NOMO-1 (cell line): ENCODE measurements at regions not wholly inside any gene's neighbourhood (a gene's known extent, or its start where the extent isn't known, plus 50 kb on each side); places are given as distances from the start of the nearest gene placed in this dataset.

Experiments used
- DNase-seq, 2 experiments: peaks; one replicate each; lab custom pipeline; 2025; ENCODE audit not compliant: unreplicated experiment in 2 of 2; lab: John Stamatoyannopoulos, UW

DNA sequence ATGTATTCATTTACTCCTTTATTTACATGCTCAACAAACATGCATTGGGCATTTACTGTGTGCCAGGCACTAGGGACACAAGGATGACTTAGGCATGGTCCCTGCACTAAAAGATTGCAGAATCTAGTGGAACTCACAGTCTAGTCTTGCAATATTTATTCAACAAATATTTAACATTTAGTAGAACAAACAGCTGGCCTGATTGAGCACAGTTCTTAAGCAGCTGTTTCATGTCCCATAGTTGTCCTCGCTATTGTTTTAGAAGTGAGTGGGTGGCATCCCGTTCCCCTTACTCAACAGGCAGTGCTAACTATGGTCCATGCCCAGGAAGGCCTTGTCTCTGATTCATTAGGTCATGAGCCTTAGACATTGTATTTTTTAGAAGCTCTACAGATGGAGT lies 459.9 kb upstream of the CADM1 start:
- DNase-seq = no peak

GRCh38 chr11:115963156-115963555 lies 458.9 kb upstream of the CADM1 start:
- no peak for DNase-seq

- no peak for DNase-seq
Measured at GRCh38 chr11:115961159-115962003, 457.2 kb upstream of the CADM1 start.

DNA sequence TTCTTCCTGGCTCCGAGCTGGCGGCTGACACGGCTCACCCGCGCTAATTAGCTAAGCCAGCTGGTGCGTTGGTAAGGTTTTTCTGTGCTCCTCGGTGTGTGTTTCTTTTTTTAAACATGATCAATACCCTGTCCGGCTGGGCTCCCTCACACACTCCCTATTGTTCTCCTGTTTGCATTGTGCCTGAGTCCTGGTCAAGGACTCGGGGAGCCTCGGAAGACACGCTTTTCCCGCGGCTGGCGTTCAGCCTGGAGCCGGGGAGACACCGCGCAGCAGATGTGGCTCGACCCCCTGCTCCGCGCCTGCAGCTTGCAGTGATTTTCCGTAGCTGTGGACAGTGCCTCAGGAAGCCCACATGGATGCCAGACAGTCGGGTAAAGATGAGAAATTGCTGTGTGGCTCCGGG lies 454.9 kb upstream of the CADM1 start:
- DNase-seq = no peak

DNA sequence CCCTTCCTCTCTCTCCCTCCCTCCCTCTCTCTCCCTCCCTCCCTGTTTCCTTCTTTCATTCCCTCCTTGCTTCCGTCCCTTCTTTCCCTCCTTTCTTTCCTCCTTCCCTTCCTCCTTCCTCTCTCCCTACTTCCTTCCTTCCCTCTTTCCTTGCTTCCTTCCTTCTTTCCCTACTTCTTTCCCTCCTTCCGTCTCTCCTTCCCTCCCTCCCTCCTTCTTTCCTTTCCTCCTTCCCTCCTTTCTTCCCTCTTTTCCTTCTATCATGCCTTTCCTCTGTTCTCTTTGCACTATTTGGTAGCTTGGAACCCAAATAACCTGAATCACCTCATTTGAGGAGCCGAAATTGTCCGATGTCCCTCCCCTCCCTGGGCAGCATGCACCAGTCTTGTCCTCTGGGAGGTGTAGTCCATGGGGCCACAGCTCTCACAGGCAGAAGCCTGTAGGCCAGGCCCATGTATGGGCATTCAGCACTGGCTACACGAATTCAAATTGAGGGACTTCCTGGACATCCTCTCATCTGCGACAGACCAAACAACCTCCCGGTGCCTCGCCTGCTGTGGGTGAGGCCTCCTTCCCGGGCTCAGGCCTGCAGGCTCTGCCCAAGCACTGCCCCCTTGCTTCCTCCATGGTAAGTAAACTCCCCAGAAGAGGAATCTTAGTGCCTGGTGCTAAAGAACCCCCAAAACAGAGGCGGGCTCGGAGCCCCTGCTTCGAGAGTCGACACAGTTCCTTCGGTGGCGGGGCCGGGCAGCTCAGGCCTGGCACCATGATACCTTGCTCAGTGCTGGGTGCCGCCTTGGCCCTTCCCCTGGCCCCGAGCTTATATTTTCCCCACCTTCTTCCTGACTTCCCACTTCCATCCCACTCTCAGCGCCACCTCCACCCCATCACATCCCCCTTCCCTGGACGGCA lies 454.1 kb upstream of the CADM1 start:
- DNase-seq = no peak

DNA sequence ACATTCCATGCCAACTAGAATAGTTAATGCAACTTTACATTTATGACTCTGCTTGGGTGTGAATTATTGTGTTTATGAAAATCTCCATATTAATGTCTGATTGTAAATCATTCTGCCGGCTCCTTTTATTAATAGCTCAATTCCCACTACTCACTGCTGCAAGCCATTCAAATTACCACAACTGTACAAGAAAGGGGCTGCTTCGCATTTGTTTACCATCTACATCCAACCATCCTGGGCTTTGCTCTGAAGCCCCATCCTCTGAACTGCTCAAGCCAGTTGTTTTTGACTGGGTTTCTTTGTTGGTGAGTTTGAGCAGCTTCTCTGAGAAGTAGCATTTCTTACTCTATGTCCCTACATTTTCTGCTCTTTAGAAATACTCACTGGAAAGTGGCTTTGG lies 451.6 kb upstream of the CADM1 start:
- DNase-seq = no peak

- DNase-seq = no peak
Measured at GRCh38 chr11:115950660-115951059, 446.4 kb upstream of the CADM1 start.

GRCh38 chr11:115944596-115944995 lies 440.4 kb upstream of the CADM1 start:
- no peak for DNase-seq

- no peak for DNase-seq
Measured at GRCh38 chr11:115942011-115942410, 437.8 kb upstream of the CADM1 start.

GRCh38 chr11:115941481-115941993 lies 437.3 kb upstream of the CADM1 start:
- DNase-seq = peak; percentile 91 to 97

GRCh38 chr11:115941044-115941443 lies 436.8 kb upstream of the CADM1 start:
- DNase-seq = no peak

DNA sequence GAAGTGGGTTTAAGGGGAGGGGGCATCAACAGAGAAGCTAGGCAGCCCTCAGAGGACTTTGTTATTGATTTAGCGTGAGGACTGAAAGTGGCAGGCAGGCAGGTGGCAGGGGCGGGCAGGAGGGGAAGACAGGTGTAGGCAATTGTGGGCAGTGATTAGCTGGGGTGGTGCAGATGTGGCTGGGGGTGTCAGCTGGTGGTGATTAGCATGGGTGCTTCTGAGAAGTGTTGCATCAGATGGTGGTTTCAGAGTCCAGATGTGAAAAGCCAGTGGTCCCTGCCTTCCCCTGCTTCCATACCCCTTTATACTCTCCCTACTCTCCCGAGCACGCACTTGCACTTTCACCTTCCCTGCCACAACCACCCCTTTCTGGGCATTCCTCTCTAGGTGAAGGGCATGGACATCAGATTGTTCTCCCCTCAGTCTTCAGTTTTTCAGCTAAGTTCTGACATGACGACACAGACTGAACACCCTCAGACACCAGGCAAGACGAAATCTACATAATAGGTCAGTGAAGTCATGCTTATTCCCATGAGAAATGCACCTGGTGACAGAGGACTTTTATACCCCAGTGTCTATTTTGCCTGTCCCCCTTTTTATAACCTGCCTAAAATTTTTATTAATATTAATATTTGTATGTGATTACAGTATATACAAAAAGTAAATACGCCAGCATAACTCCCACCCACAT lies 435.7 kb upstream of the CADM1 start:
- no peak for DNase-seq

DNA sequence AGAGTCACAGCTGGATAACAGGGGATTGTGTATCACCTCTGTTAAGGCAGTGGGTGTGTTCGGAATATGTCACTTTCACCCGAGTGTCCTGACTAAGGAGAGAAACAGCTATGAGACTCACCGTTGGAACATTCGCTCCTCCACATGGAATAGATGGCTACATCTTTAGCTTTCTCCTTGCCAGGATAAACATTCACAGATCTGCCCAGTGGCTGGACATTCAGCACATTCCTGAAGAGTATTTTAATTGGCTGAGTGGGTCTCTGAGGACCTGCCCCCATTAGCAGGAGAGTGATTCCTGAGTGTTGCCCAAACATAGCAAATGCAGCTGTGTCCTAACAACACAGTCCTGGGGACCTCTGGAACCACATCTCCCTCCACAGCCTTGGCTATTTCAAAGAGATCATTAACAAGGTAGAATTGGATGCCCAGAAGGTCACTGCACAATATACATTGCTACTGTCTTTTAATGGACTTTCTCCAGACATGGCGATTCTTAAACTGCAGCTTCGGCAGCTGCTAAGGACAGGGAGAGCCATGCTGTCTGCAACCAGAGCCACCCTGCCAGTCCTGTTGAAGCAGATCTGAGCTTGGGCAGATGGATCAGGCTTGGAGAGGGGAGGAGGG lies 435.0 kb upstream of the CADM1 start:
- DNase-seq = no peak

- DNase-seq = no peak
Measured at GRCh38 chr11:115933564-115933963, 429.3 kb upstream of the CADM1 start.

DNA sequence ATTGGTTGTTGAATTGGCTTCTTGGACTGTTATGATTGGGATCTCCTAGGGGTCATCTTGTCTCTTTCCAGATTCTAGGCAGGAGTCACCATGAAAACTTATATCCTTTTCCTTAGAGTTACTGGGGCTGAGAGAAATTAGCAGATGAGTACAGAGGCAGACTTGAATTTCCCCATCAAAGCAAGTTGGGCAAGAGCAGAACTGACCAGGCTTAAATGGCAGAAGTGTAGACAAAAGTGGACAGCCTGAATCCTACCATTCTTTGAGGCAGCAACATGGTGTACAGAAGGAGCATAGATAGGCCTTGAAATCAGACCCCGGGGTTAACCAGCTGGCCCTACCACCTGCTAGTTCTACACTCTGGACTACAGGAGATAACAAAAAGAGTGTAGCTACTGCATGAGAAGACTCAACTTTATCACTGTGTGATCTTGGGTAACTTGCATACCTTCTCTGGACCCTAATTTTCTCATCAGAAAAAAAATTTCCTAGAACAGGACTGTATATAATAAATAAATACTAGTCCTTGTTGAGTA lies 427.4 kb upstream of the CADM1 start:
- DNase-seq = peak; percentile 49 to 61

DNA sequence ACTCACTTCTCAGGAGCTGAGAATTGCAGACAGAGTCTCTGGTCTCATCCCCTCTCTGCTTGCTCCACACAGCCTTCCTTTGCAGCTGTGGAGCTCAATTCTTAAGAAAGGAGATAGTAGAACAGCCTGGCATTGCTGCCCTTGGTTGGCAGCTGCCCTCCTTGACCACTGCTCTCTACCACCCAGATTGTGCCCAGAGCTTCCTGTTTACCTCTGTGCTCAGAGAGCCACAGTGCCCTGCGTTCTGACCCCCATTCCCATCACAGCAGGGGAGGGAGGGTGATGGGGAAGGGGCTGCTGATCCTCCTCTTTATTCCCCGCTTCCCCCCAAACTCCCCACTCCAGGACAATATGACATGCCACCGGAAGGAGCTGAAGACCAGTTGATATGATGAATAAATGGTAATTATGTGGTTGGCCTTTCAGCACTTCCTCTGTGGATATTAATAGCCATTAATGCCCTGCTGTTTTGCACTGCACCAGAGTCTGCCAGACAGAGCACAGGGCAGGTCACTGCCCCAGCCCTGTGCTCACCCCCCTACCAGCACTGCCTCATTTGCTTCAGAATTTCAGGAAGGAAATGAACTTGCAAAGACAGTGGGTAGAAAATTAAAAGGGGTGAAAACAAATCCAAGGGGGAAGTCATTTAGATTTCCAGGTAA lies 426.8 kb upstream of the CADM1 start:
- DNase-seq = peak; percentile 79 to 82

DNA sequence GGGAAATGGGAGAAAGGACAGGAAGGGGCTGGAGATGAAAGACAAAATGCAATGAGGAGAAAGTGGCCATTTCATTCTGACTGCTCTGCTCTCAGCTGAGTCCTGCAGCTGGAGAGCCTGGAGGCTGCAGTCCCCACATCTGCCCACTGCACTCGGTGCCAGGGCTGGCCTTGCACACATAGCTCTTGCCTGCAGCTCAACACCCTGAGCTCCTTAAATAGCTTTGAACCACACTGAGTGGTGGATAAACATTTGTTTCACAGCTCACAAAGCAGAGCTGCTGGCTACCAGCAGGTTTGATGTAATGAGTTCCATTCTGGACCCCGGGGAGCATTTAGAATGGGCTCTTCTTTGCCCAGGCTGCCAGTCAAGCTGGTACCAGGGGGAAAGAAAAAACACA lies 426.1 kb upstream of the CADM1 start:
- DNase-seq = no peak

- no peak for DNase-seq
Measured at GRCh38 chr11:115929618-115930129, 425.5 kb upstream of the CADM1 start.

DNA sequence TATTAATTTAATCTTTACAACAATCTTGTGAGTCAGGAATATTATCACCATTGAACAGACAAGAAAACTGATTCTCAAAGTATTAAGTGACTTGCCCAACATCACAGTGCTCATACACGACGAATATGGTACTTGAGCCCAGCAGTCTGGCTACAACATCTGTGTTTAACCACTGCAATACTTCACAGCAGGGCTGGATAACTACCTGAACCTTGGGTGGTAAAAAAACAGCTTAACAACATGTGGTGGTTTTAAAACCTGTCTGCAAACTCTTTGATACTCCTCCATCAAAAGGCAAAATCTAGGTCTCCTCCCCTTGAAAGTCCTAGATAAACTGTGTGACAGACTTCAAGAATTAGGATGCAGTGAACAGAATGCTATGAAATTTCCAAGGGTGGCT lies 424.6 kb upstream of the CADM1 start:
- DNase-seq = no peak
